ENCODE measurements at regions not wholly inside any gene's neighbourhood (a gene's known extent, or its start where the extent isn't known, plus 50 kb on each side); places are given as distances from the start of the nearest gene placed in this dataset.

- Histone ChIP-seq H3K4me1 (no peaks in the 10 kb centered on the region), H3K27me3 (no peaks in the 10 kb centered on the region), H3K27ac (no peak overlapping the region), H3K36me3 (no peaks in the 10 kb centered on the region), H3K4me3 (no peak overlapping the region), H3K9me3 (no peaks in the 10 kb centered on the region)
- TF ChIP-seq CTCF (IDR thresholded peaks at IDR 0.05) (no peak), POLR2A (IDR thresholded peaks at IDR 0.05) (no peak)
- no peak for DNase-seq
- 50 to 68% methylated on average over 2 of the region's 2 CpGs for WGBS, 2 donors
- intact Hi-C loops (cut with DNase I): no loop called here
Measured at GRCh38 chr4:123468479-123469031, 72.0 kb downstream of the SPRY1 start.

GRCh38 chr4:123469245-123469644 lies 72.7 kb downstream of the SPRY1 start:
- 71 to 73% methylated on average over 3 of the region's 3 CpGs for WGBS, 2 donors
- H3K27ac ChIP-seq: no peak overlapping the region
- no peak overlapping the region for H3K4me3 ChIP-seq
- intact Hi-C loops (cut with DNase I): no loop called here
- TF ChIP-seq CTCF (IDR thresholded peaks at IDR 0.05): no peak
- TF ChIP-seq POLR2A (IDR thresholded peaks at IDR 0.05): no peak
- no peaks in the 10 kb centered on the region for H3K9me3 ChIP-seq
- no peaks in the 10 kb centered on the region for H3K27me3 ChIP-seq
- H3K4me1 ChIP-seq: no peaks in the 10 kb centered on the region
- H3K36me3 ChIP-seq: no peaks in the 10 kb centered on the region
- DNase-seq: no peak

GRCh38 chr4:123469696-123470095 lies 73.1 kb downstream of the SPRY1 start:
- 83 to 90% methylated on average over 1 to 2 of the region's 2 CpGs for WGBS, 2 donors

GRCh38 chr4:123470640-123471039 lies 74.0 kb downstream of the SPRY1 start:
- Histone ChIP-seq H3K9me3 (no peaks in the 10 kb centered on the region), H3K4me3 (no peak overlapping the region), H3K27me3 (no peaks in the 10 kb centered on the region), H3K36me3 (no peaks in the 10 kb centered on the region), H3K4me1 (no peaks in the 10 kb centered on the region), H3K27ac (no peak overlapping the region)
- intact Hi-C loops (cut with DNase I): no loop called here
- DNase-seq: no peak
- 93 to 95% methylated on average over 2 of the region's 2 CpGs for WGBS, 2 donors
- TF ChIP-seq POLR2A (IDR thresholded peaks at IDR 0.05): no peak

More at GRCh38 chr4:123469696-123470095, 73.1 kb downstream of the SPRY1 start:
- DNase-seq: no peak
- H3K4me1 ChIP-seq: no peaks in the 10 kb centered on the region
- intact Hi-C loops (cut with DNase I): no loop called here
- no peaks in the 10 kb centered on the region for H3K9me3 ChIP-seq
- H3K27me3 ChIP-seq: no peaks in the 10 kb centered on the region
- H3K4me3 ChIP-seq: no peak overlapping the region
- no peak overlapping the region for H3K27ac ChIP-seq
- TF ChIP-seq POLR2A (IDR thresholded peaks at IDR 0.05): no peak
- TF ChIP-seq CTCF (IDR thresholded peaks at IDR 0.05): no peak
- no peaks in the 10 kb centered on the region for H3K36me3 ChIP-seq

GRCh38 chr4:123471655-123472369 lies 75.2 kb downstream of the SPRY1 start:
- Histone ChIP-seq H3K4me1 (no peaks in the 10 kb centered on the region), H3K27ac (no peak overlapping the region), H3K9me3 (no peaks in the 10 kb centered on the region), H3K27me3 (no peaks in the 10 kb centered on the region), H3K36me3 (no peaks in the 10 kb centered on the region), H3K4me3 (no peak overlapping the region)
- 80 to 84% methylated on average over 3 of the region's 3 CpGs for WGBS, 2 donors
- intact Hi-C loops (cut with DNase I): no loop called here
- no peak for TF ChIP-seq POLR2A (IDR thresholded peaks at IDR 0.05)
- no peak for TF ChIP-seq CTCF (IDR thresholded peaks at IDR 0.05)
- no peak for DNase-seq

Data from esophagus squamous epithelium (tissue), 5 donors.